ENCODE measurements at regions not wholly inside any gene's neighbourhood (a gene's known extent, or its start where the extent isn't known, plus 50 kb on each side); places are given as distances from the start of the nearest gene placed in this dataset.

GRCh38 chr2:145267451-145267850 lies 747.5 kb upstream of the ZEB2 start:
- H3K4me3 Mint-ChIP-seq: no peak overlapping the region
- DNase-seq (ENCODE audit: low spot score in 2 of 2) (no peak), ATAC-seq (ENCODE audit: low read depth) (no peak)
- peaks cover under 1% of the 10 kb centered on the region for H3K36me3 Mint-ChIP-seq
- H3K27ac Mint-ChIP-seq: no peak overlapping the region
- H3K4me1 Mint-ChIP-seq: no peaks in the 10 kb centered on the region
- H3K9me3 Mint-ChIP-seq: peaks cover under 1% of the 10 kb centered on the region
- peaks cover 2% of the 10 kb centered on the region for H3K27me3 Mint-ChIP-seq

- Mint-ChIP-seq H3K4me3 (no peak overlapping the region), H3K4me1 (no peaks in the 10 kb centered on the region), H3K36me3 (no peaks in the 10 kb centered on the region), H3K9me3 (no peaks in the 10 kb centered on the region), H3K27me3 (peaks cover 2% of the 10 kb centered on the region), H3K27ac (no peak overlapping the region)
- ATAC-seq (ENCODE audit: low read depth): no peak
- no peak for DNase-seq (ENCODE audit: low spot score in 2 of 2)
Observed at GRCh38 chr2:145265244-145265643, 745.3 kb upstream of the ZEB2 start.

- no peak for ATAC-seq (ENCODE audit: low read depth)
- Mint-ChIP-seq H3K27me3 (peaks cover 4% of the 10 kb centered on the region), H3K27ac (no peak overlapping the region), H3K9me3 (no peaks in the 10 kb centered on the region), H3K36me3 (no peaks in the 10 kb centered on the region), H3K4me3 (no peak overlapping the region), H3K4me1 (no peaks in the 10 kb centered on the region)
- no peak for DNase-seq (ENCODE audit: low spot score in 2 of 2)
Observed at GRCh38 chr2:145260674-145261073, 740.8 kb upstream of the ZEB2 start.

GRCh38 chr2:145260081-145260480 lies 740.2 kb upstream of the ZEB2 start:
- no peaks in the 10 kb centered on the region for H3K36me3 Mint-ChIP-seq
- H3K27me3 Mint-ChIP-seq: peaks cover 3% of the 10 kb centered on the region
- DNase-seq (ENCODE audit: low spot score in 2 of 2) (no peak), ATAC-seq (ENCODE audit: low read depth) (no peak)
- H3K4me3 Mint-ChIP-seq: no peak overlapping the region
- no peak overlapping the region for H3K27ac Mint-ChIP-seq
- H3K9me3 Mint-ChIP-seq: no peaks in the 10 kb centered on the region
- H3K4me1 Mint-ChIP-seq: no peaks in the 10 kb centered on the region

DNA sequence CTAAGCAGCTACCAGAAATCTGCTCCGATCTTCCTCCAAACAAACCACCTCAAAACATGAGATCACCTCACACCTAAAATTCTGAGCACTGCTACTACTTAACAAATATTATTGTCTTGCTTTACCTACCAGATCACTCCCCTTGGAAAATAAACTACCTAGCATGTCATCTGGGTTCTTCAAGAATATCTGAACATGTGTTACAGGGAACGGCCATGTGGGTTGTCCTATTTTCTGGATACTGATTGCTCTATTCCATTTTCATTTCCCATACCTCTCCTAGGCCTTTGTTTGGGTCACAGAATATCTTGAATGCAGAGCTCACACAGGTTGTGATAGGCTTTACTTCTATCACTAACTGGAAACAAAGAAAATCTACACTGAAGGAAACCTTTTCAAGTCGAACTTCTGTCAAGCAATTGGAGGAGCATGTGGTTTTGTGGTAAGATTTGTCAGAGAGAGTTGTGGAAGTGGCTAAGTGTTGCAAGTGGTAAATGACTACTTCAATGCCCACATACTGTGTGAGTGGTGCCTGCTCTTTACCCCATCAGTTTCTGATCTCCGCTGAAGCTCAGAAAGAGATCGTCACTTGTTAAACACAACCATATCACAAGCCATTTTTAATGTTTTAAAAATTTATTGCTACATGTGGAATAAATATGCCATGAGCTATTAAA lies 739.1 kb upstream of the ZEB2 start:
- Mint-ChIP-seq H3K27ac (no peak overlapping the region), H3K4me3 (no peak overlapping the region), H3K9me3 (no peaks in the 10 kb centered on the region), H3K36me3 (no peaks in the 10 kb centered on the region), H3K27me3 (peaks cover 1% of the 10 kb centered on the region), H3K4me1 (no peaks in the 10 kb centered on the region)
- DNase-seq (ENCODE audit: low spot score in 2 of 2) (no peak), ATAC-seq (ENCODE audit: low read depth) (no peak)

GRCh38 chr2:145257931-145258330 lies 738.0 kb upstream of the ZEB2 start:
- H3K9me3 Mint-ChIP-seq: no peaks in the 10 kb centered on the region
- H3K27me3 Mint-ChIP-seq: peaks cover 1% of the 10 kb centered on the region
- no peaks in the 10 kb centered on the region for H3K36me3 Mint-ChIP-seq
- ATAC-seq (ENCODE audit: low read depth): no peak
- no peak overlapping the region for H3K27ac Mint-ChIP-seq
- DNase-seq (ENCODE audit: low spot score in 2 of 2): no peak
- H3K4me3 Mint-ChIP-seq: no peak overlapping the region
- H3K4me1 Mint-ChIP-seq: no peaks in the 10 kb centered on the region

- ATAC-seq (ENCODE audit: low read depth) (no peak), DNase-seq (ENCODE audit: low spot score in 2 of 2) (no peak)
- Mint-ChIP-seq H3K27ac (no peak overlapping the region), H3K36me3 (no peaks in the 10 kb centered on the region), H3K27me3 (peaks cover 1% of the 10 kb centered on the region), H3K4me3 (no peak overlapping the region), H3K4me1 (no peaks in the 10 kb centered on the region), H3K9me3 (no peaks in the 10 kb centered on the region)
Observed at GRCh38 chr2:145256551-145256950, 736.6 kb upstream of the ZEB2 start.

- H3K27ac Mint-ChIP-seq: no peak overlapping the region
- H3K27me3 Mint-ChIP-seq: peaks cover 1% of the 10 kb centered on the region
- H3K36me3 Mint-ChIP-seq: no peaks in the 10 kb centered on the region
Observed at GRCh38 chr2:145254291-145254690, 734.4 kb upstream of the ZEB2 start.

GRCh38 chr2:145253492-145253891 lies 733.6 kb upstream of the ZEB2 start:
- no peaks in the 10 kb centered on the region for H3K36me3 Mint-ChIP-seq
- no peaks in the 10 kb centered on the region for H3K4me1 Mint-ChIP-seq
- no peak overlapping the region for H3K27ac Mint-ChIP-seq
- H3K9me3 Mint-ChIP-seq: no peaks in the 10 kb centered on the region
- no peaks in the 10 kb centered on the region for H3K27me3 Mint-ChIP-seq
- ATAC-seq (ENCODE audit: low read depth) (no peak), DNase-seq (ENCODE audit: low spot score in 2 of 2) (no peak)
- no peak overlapping the region for H3K4me3 Mint-ChIP-seq

More at GRCh38 chr2:145254291-145254690, 734.4 kb upstream of the ZEB2 start:
- DNase-seq (ENCODE audit: low spot score in 2 of 2): no peak
- no peak overlapping the region for H3K4me3 Mint-ChIP-seq
- ATAC-seq (ENCODE audit: low read depth): no peak
- H3K9me3 Mint-ChIP-seq: no peaks in the 10 kb centered on the region
- no peaks in the 10 kb centered on the region for H3K4me1 Mint-ChIP-seq

GRCh38 chr2:145245268-145245870 lies 725.5 kb upstream of the ZEB2 start:
- Mint-ChIP-seq H3K4me3 (no peak overlapping the region), H3K27ac (no peak overlapping the region), H3K9me3 (no peaks in the 10 kb centered on the region), H3K4me1 (no peaks in the 10 kb centered on the region), H3K36me3 (no peaks in the 10 kb centered on the region), H3K27me3 (no peaks in the 10 kb centered on the region)
- DNase-seq (ENCODE audit: low spot score in 2 of 2): no peak
- no peak for ATAC-seq (ENCODE audit: low read depth)

- Mint-ChIP-seq H3K9me3 (no peaks in the 10 kb centered on the region), H3K27me3 (no peaks in the 10 kb centered on the region), H3K27ac (no peak overlapping the region), H3K4me3 (no peak overlapping the region), H3K4me1 (peaks cover 2% of the 10 kb centered on the region), H3K36me3 (no peaks in the 10 kb centered on the region)
- ATAC-seq (ENCODE audit: low read depth) (no peak), DNase-seq (ENCODE audit: low spot score in 2 of 2) (no peak)
Observed at GRCh38 chr2:145235312-145235711, 715.4 kb upstream of the ZEB2 start.

GRCh38 chr2:145230546-145230945 lies 710.6 kb upstream of the ZEB2 start:
- H3K4me1 Mint-ChIP-seq: peaks cover 2% of the 10 kb centered on the region
- ATAC-seq (ENCODE audit: low read depth): no peak

GRCh38 chr2:145228506-145228905 lies 708.6 kb upstream of the ZEB2 start:
- H3K36me3 Mint-ChIP-seq: no peaks in the 10 kb centered on the region
- no peak for ATAC-seq (ENCODE audit: low read depth)
- H3K4me3 Mint-ChIP-seq: no peak overlapping the region
- H3K27ac Mint-ChIP-seq: no peak overlapping the region
- no peaks in the 10 kb centered on the region for H3K4me1 Mint-ChIP-seq
- no peaks in the 10 kb centered on the region for H3K27me3 Mint-ChIP-seq
- DNase-seq (ENCODE audit: low spot score in 2 of 2): no peak
- H3K9me3 Mint-ChIP-seq: no peaks in the 10 kb centered on the region

More at GRCh38 chr2:145230546-145230945, 710.6 kb upstream of the ZEB2 start:
- no peaks in the 10 kb centered on the region for H3K36me3 Mint-ChIP-seq
- H3K27me3 Mint-ChIP-seq: no peaks in the 10 kb centered on the region
- no peaks in the 10 kb centered on the region for H3K9me3 Mint-ChIP-seq
- H3K27ac Mint-ChIP-seq: no peak overlapping the region
- H3K4me3 Mint-ChIP-seq: no peak overlapping the region
- no peak for DNase-seq (ENCODE audit: low spot score in 2 of 2)

DNA sequence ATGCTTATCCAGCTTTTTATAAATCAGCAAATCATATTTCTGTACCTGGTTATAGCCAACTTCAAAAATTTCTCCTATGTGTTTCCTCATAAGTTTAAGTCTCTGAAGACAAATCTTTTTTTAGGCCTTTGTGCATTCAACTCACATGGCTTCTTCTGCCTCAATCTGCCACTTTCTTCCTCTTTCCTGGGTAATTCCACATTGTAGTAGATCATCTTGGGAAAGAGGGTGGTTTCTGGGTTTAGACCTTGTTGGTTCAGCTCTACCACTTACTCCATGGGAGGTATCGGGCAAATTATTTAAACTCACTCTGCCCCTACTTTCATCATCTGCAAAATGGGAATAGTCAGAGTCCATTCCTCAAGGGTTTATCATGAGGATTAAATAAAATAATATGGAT lies 707.0 kb upstream of the ZEB2 start:
- no peak for DNase-seq (ENCODE audit: low spot score in 2 of 2)
- Mint-ChIP-seq H3K4me1 (no peaks in the 10 kb centered on the region), H3K4me3 (no peak overlapping the region), H3K27ac (no peak overlapping the region), H3K36me3 (no peaks in the 10 kb centered on the region), H3K27me3 (no peaks in the 10 kb centered on the region), H3K9me3 (no peaks in the 10 kb centered on the region)
- no peak for ATAC-seq (ENCODE audit: low read depth)

- Mint-ChIP-seq H3K36me3 (no peaks in the 10 kb centered on the region), H3K27ac (no peak overlapping the region), H3K9me3 (no peaks in the 10 kb centered on the region), H3K4me3 (no peak overlapping the region), H3K4me1 (peaks cover 12% of the 10 kb centered on the region), H3K27me3 (peaks cover 2% of the 10 kb centered on the region)
- DNase-seq (ENCODE audit: low spot score in 2 of 2) (no peak), ATAC-seq (ENCODE audit: low read depth) (no peak)
Observed at GRCh38 chr2:145221516-145221915, 701.6 kb upstream of the ZEB2 start.

Data from memory B cell (primary cell).